WI38 (cell line): ENCODE measurements at regions not wholly inside any gene's neighbourhood (a gene's known extent, or its start where the extent isn't known, plus 50 kb on each side); places are given as distances from the start of the nearest gene placed in this dataset.

ENCODE experiments used
- H3K4me3 ChIP-seq: 2 replicates; pipeline ENCODE4 v1.5.1; 2011; ENCODE audit warnings: low read depth, mild to moderate bottlenecking, control low read depth, low read length
- TF ChIP-seq, protein P1 (sequence below): IDR thresholded peaks from 2 replicates; pipeline ENCODE4 v1.5.1; 2012; ENCODE audit warnings: low read depth, mild to moderate bottlenecking, control low read depth, low read length

DNA sequence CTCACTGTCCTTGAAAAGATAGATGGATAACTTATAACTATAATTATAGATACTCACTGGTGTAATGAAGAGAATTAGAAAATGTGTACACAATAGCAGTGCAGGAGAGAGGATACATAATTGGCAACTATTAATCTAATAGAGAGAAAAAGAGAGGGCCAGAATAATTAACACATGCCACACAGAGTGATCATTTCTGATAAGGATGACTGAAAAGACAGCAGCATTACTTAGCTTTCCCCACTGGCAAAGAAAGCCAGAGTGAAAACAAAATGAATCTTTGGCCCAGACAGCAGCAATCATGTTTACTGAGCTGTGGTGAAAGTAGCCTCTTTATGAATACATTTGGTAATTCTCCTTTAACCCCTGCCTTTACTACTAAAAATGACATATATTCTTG lies 493.3 kb upstream of the ROBO1 start:
- TF ChIP-seq, protein P1, sequence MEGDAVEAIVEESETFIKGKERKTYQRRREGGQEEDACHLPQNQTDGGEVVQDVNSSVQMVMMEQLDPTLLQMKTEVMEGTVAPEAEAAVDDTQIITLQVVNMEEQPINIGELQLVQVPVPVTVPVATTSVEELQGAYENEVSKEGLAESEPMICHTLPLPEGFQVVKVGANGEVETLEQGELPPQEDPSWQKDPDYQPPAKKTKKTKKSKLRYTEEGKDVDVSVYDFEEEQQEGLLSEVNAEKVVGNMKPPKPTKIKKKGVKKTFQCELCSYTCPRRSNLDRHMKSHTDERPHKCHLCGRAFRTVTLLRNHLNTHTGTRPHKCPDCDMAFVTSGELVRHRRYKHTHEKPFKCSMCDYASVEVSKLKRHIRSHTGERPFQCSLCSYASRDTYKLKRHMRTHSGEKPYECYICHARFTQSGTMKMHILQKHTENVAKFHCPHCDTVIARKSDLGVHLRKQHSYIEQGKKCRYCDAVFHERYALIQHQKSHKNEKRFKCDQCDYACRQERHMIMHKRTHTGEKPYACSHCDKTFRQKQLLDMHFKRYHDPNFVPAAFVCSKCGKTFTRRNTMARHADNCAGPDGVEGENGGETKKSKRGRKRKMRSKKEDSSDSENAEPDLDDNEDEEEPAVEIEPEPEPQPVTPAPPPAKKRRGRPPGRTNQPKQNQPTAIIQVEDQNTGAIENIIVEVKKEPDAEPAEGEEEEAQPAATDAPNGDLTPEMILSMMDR = no peak
- H3K4me3 ChIP-seq = no peak overlapping the region

DNA sequence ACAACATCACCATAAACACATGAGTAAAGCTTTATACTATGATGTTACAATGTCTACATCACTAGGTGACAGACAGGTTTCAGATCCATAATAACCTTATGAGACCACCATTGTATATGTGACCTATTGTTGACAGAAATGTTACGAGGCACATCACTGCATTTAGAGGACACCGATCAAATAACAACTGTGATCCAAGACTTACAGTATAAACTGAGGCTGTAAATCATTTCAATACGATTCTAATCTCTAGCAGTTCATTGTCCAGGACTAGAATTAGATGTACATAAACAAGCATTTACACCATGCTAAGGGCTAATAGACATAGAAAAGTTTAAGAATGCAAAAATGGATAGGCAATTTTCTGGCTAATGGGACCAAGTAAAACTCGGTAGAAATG lies 491.9 kb upstream of the ROBO1 start:
- H3K4me3 ChIP-seq = no peak overlapping the region
- TF ChIP-seq, protein P1 = no peak

DNA sequence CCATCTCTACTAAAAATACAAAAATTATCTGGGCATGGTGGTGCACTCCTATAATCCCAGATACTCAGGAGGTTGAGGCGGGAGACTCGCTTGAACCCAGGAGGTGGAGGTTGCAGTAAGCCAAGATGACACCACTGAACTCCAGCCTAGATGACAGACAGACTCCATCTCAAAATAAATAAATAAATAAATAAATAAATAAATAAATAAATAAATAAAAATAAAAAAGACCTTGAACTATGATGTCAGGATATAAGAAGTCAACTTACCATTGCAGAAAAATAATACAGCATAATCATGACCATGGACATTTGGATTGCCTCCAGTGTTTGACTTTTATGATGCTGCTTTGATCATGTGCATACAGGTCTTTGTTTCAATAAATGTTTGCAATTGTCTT lies 484.3 kb upstream of the ROBO1 start:
- H3K4me3 ChIP-seq = no peak overlapping the region
- TF ChIP-seq, protein P1 = no peak

DNA sequence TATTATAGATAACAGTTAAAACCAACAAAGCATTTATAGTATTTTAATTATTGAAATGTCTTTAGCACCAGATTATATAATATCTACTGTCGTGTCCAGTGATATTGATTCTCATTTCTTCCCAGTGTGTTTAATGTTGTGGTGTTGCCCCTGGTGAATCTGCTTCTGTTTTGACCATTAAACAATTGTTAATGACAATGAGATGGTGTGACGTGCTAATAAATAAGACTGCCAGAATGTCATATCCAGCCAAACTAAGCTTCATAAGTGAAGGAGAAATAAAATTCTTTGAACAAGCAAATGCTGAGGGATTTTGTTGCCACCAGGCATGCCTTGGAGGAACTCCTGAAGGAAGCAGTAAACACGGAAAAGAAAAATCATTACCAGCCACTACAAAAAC lies 480.0 kb upstream of the ROBO1 start:
- H3K4me3 ChIP-seq = no peak overlapping the region
- TF ChIP-seq, protein P1 = no peak

DNA sequence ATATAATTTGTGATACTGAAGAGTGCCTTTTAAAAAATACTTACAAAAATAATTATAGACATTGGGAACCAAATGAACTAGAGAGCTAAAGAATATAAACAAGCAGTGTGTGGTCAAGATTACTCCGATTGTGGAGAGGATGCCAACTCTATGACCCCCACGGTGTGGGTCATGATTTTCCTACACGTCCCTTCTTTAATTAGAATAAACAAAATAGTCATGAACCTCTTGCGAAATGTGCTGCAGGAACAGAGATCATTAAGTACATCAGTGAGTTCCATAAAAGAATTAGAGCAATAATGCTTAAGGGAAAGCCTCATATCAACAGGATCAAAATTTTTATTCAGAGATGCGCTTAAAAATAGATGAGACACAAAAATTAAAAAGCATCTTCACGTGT lies 476.6 kb upstream of the ROBO1 start:
- TF ChIP-seq, protein P1 = no peak
- no peak overlapping the region for H3K4me3 ChIP-seq

DNA sequence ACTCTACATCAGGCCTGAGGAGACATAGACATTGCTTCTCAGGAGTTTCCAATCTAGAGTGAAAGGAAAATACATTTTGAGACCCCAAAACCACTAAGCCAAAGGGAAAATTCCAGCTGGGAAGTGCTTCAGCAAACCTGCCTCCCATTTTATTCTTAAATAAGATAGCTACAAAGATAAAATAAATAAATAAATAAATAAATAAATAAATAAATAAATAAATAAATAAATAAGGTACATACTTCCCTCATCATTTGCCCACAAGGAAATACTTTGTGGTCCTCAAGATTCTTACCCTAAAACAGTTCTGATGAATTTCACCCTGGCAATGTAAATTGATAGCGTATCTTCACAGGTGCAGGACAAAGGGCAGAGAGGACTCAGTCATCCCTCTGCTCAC lies 474.0 kb upstream of the ROBO1 start:
- TF ChIP-seq, protein P1 = no peak
- no peak overlapping the region for H3K4me3 ChIP-seq

DNA sequence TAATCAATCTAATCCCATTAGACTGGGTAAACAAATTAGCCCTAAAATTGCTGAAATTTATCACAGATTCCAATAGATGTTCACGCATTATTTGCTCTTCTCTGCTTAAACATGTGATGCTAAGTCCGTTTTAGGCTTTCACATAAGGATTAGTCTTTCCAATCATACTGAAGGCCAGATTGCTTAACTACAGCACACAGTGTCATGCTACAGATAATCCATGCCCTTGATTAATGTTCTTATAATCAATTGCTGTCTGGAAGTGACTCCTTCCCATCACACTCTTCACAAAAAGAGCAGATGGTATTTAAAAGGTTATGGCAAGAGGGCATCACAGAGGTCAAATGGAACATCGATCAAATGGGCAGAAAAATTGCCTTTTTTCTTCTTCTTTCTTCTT lies 471.5 kb upstream of the ROBO1 start:
- H3K4me3 ChIP-seq = no peak overlapping the region
- TF ChIP-seq, protein P1 = no peak
